ENCODE measurements at regions not wholly inside any gene's neighbourhood (a gene's known extent, or its start where the extent isn't known, plus 50 kb on each side); places are given as distances from the start of the nearest gene placed in this dataset.
"Not testable (repeated sequence)": the region's sequence is repeated elsewhere in the genome, so short reads cannot be mapped to it uniquely, and the experiment has no call there.

- no peak for DNase-seq
Measured at GRCh38 chr6:4224067-4224978, 88.9 kb upstream of the ECI2 start.

- DNase-seq, result no peak
Measured at GRCh38 chr6:4220558-4220957, 85.2 kb upstream of the ECI2 start.

- not testable (repeated sequence) for DNase-seq
Measured at GRCh38 chr6:4218619-4219317, 83.4 kb upstream of the ECI2 start.

GRCh38 chr6:4212588-4212987 lies 77.2 kb upstream of the ECI2 start:
- no peak for DNase-seq

- peak; percentile 39 for DNase-seq
Measured at GRCh38 chr6:4210629-4211419, 75.4 kb upstream of the ECI2 start.

- no peak for DNase-seq
Measured at GRCh38 chr6:4209196-4209595, 73.8 kb upstream of the ECI2 start.

GRCh38 chr6:4208158-4208557 lies 72.8 kb upstream of the ECI2 start:
- DNase-seq, result no peak

- not testable (repeated sequence) for DNase-seq
Measured at GRCh38 chr6:4203642-4204417, 68.5 kb upstream of the ECI2 start.

GRCh38 chr6:4192627-4193026 lies 57.3 kb upstream of the ECI2 start:
- no peak for DNase-seq

- DNase-seq, result no peak
Measured at GRCh38 chr6:4192173-4192572, 56.8 kb upstream of the ECI2 start.

GRCh38 chr6:4191271-4191721 lies 55.9 kb upstream of the ECI2 start:
- DNase-seq, result no peak

GRCh38 chr6:4189249-4189648 lies 53.9 kb upstream of the ECI2 start:
- no peak for DNase-seq

GRCh38 chr6:4188801-4189200 lies 53.4 kb upstream of the ECI2 start:
- no peak for DNase-seq

- no peak for DNase-seq
Measured at GRCh38 chr6:4187480-4187879, 52.1 kb upstream of the ECI2 start.

GRCh38 chr6:4186385-4186784 lies 51.0 kb upstream of the ECI2 start:
- DNase-seq, result no peak

GRCh38 chr6:4185846-4186245 lies 50.5 kb upstream of the ECI2 start:
- DNase-seq, result no peak

- no peak for DNase-seq
Measured at GRCh38 chr6:4185419-4185818, 50.0 kb upstream of the ECI2 start.
